OCI-LY3 (cell line): ENCODE measurements at regions not wholly inside any gene's neighbourhood (a gene's known extent, or its start where the extent isn't known, plus 50 kb on each side); places are given as distances from the start of the nearest gene placed in this dataset.

Experiments used
- EZH2phosphoT487 ChIP-seq: fragments of 200-600 bp; shearing (Covaris generic); IDR thresholded peaks from 2 replicates; pipeline ENCODE4 v1.6.1; 2018; ENCODE audit warnings: antibody characterized with exemption, mixed run types, low read depth
- TF ChIP-seq, protein P1 (sequence below): fragments of 200-600, 300-600 bp; sonication (generic); IDR thresholded peaks from 2 replicates; pipeline ENCODE4 v1.5.1; 2014; ENCODE audit warnings: antibody characterized with exemption, low read length, low read depth

DNA sequence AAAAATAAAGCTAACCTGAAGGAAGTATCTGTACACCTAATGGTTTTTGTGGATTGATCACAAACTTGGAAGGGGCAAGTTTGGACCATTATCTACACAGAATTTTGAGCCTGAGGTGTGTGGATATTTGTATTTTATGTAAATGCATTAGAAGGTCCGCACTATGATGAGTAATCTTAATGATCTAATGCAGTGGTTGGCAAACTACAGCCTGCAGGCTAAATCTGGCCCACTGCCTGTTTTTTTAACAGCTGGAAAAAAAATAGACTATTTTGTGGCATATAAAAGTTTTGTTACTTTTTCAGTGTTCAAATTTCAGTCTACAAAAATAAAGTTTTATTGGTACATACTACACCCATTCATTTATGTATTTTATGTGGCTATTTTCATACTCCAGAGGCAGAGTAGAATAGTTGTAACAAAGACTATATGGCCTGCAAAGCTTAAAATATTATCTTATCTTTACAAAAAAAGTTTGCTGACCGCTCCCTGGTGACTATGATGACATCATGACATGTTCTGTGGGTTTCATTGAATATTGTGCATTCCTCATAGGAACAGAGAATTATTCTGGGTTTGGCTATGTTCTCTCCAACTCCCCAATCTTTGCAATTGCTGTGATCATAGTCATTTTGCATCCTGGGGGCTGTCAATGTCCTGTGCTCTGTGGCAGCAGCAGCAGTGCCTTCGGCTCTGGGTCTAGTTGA lies 962.6 kb upstream of the FBXO33 start:
- TF ChIP-seq, protein P1, sequence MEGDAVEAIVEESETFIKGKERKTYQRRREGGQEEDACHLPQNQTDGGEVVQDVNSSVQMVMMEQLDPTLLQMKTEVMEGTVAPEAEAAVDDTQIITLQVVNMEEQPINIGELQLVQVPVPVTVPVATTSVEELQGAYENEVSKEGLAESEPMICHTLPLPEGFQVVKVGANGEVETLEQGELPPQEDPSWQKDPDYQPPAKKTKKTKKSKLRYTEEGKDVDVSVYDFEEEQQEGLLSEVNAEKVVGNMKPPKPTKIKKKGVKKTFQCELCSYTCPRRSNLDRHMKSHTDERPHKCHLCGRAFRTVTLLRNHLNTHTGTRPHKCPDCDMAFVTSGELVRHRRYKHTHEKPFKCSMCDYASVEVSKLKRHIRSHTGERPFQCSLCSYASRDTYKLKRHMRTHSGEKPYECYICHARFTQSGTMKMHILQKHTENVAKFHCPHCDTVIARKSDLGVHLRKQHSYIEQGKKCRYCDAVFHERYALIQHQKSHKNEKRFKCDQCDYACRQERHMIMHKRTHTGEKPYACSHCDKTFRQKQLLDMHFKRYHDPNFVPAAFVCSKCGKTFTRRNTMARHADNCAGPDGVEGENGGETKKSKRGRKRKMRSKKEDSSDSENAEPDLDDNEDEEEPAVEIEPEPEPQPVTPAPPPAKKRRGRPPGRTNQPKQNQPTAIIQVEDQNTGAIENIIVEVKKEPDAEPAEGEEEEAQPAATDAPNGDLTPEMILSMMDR, result no peak
- TF ChIP-seq EZH2phosphoT487, result no peak
